GM12875 (cell line): ENCODE measurements at regions not wholly inside any gene's neighbourhood (a gene's known extent, or its start where the extent isn't known, plus 50 kb on each side); places are given as distances from the start of the nearest gene placed in this dataset.

Experiments used
- H3K4me3 ChIP-seq: one replicate; pipeline ENCODE4 v1.5.1; 2011; ENCODE audit warnings: low read depth, low read length, control low read depth
- CTCF ChIP-seq: IDR thresholded peaks from 2 replicates; pipeline ENCODE4 v1.5.1; 2011; ENCODE audit warnings: low read depth, mild to moderate bottlenecking, control low read depth, inconsistent platforms, low read length, moderate library complexity, borderline replicate concordance; ENCODE audit not compliant: insufficient read depth

GRCh38 chr18:8894823-8895222 is 189.5 kb downstream of the MTCL1 start:
- H3K4me3 ChIP-seq = no peak overlapping the region
- no peak for TF ChIP-seq CTCF

- H3K4me3 ChIP-seq = no peak overlapping the region
- no peak for TF ChIP-seq CTCF
Measured at GRCh38 chr18:8895341-8895740, 190.0 kb downstream of the MTCL1 start.

- H3K4me3 ChIP-seq = no peak overlapping the region
- TF ChIP-seq CTCF = no peak
Measured at GRCh38 chr18:8895987-8896619, 190.7 kb downstream of the MTCL1 start.

GRCh38 chr18:8899000-8899399 is 193.6 kb downstream of the MTCL1 start:
- no peak overlapping the region for H3K4me3 ChIP-seq
- TF ChIP-seq CTCF = no peak

- TF ChIP-seq CTCF = no peak
Measured at GRCh38 chr18:8900552-8900951, 195.2 kb downstream of the MTCL1 start.

GRCh38 chr18:8901019-8901418 is 195.7 kb downstream of the MTCL1 start:
- no peak for TF ChIP-seq CTCF
- no peak overlapping the region for H3K4me3 ChIP-seq

More at GRCh38 chr18:8900552-8900951, 195.2 kb downstream of the MTCL1 start:
- no peak overlapping the region for H3K4me3 ChIP-seq

- H3K4me3 ChIP-seq = no peak overlapping the region
- TF ChIP-seq CTCF = no peak
Measured at GRCh38 chr18:8904316-8904715, 198.2 kb upstream of the NDUFV2 start.
